Neuronal stem cell (in vitro differentiated cells): ENCODE measurements at regions not wholly inside any gene's neighbourhood (a gene's known extent, or its start where the extent isn't known, plus 50 kb on each side); places are given as distances from the start of the nearest gene placed in this dataset.
"Not testable (repeated sequence)": the region's sequence is repeated elsewhere in the genome, so short reads cannot be mapped to it uniquely, and the experiment has no call there.

ENCODE experiments used
- DNase-seq: peaks from one replicate; pipeline ENCODE4 v3.0.0-alpha.2; 2013; ENCODE audit warnings: low spot score
- H2AFZ ChIP-seq: one replicate; pipeline ENCODE4 v1.6.1; 2013; ENCODE audit warnings: mild to moderate bottlenecking, low read length, inconsistent platforms
- H2AK5ac ChIP-seq: 2 replicates; pipeline ENCODE4 v1.6.1; 2013; ENCODE audit warnings: low read depth, mild to moderate bottlenecking, inconsistent platforms, low read length, moderate library complexity, mixed read lengths
- H2BK120ac ChIP-seq: 2 replicates; pipeline ENCODE4 v1.6.1; 2013; ENCODE audit warnings: low read depth, mild to moderate bottlenecking, inconsistent platforms, low read length, moderate library complexity, mixed read lengths
- H2BK12ac ChIP-seq: one replicate; pipeline ENCODE4 v1.6.1; 2013; ENCODE audit warnings: low read length, inconsistent platforms
- H2BK15ac ChIP-seq: 2 replicates; pipeline ENCODE4 v1.6.1; 2013; ENCODE audit warnings: mild to moderate bottlenecking, low read length, inconsistent platforms, mixed read lengths
- H2BK5ac ChIP-seq: one replicate; pipeline ENCODE4 v1.6.1; 2013; ENCODE audit warnings: inconsistent platforms, mild to moderate bottlenecking, low read length, moderate library complexity
- H3K14ac ChIP-seq: one replicate; pipeline ENCODE4 v1.6.1; 2013; ENCODE audit warnings: low read length, inconsistent platforms
- H3K18ac ChIP-seq: 2 replicates; pipeline ENCODE4 v1.6.1; 2013; ENCODE audit warnings: low read length, inconsistent platforms
- H3K23ac ChIP-seq: 2 replicates; pipeline ENCODE4 v1.6.1; 2013; ENCODE audit warnings: low read depth, mild to moderate bottlenecking, mixed read lengths, low read length, inconsistent platforms; ENCODE audit not compliant: poor library complexity
- H3K27ac ChIP-seq: replicated peaks from 3 replicates; pipeline ENCODE4 v1.5.1; 2013; ENCODE audit warnings: low read length, inconsistent platforms
- H3K27me3 ChIP-seq, 3 experiments: 2 replicates each; pipeline ENCODE4 v1.6.1; 2013; ENCODE audit warnings: low read length in 3 of 3, mild to moderate bottlenecking in 2 of 3, inconsistent platforms in 1 of 3, low read depth in 1 of 3, mixed read lengths in 1 of 3, moderate library complexity in 1 of 3; ENCODE audit not compliant: control insufficient read depth in 3 of 3, insufficient read depth in 3 of 3
- H3K36me3 ChIP-seq, 2 donors: replicated peaks in 1 of 2; 2 replicates each; pipeline ENCODE4 v1.6.1; 2013; ENCODE audit warnings: low read length in 2 of 2; ENCODE audit not compliant: control insufficient read depth in 2 of 2, insufficient read depth in 2 of 2
- H3K4ac ChIP-seq: 2 replicates; pipeline ENCODE4 v1.6.1; 2013; ENCODE audit warnings: inconsistent platforms, mild to moderate bottlenecking, low read length, moderate library complexity
- H3K4me1 ChIP-seq, 2 donors: 1 replicate in 1 of 2; 2 replicates in 1 of 2; pipeline ENCODE4 v1.6.1; 2013; ENCODE audit warnings: low read length in 2 of 2, low read depth in 1 of 2; ENCODE audit not compliant: control insufficient read depth in 2 of 2, insufficient read depth in 1 of 2
- H3K4me2 ChIP-seq: one replicate; pipeline ENCODE4 v1.6.1; 2013; ENCODE audit warnings: mild to moderate bottlenecking, low read length, inconsistent platforms; ENCODE audit not compliant: insufficient read depth, poor library complexity, severe bottlenecking
- H3K4me3 ChIP-seq, 2 donors: 2 replicates each; pipeline ENCODE4 v1.5.1; 2013; ENCODE audit warnings: low read length in 2 of 2, mild to moderate bottlenecking in 2 of 2, inconsistent platforms in 1 of 2, moderate library complexity in 1 of 2
- H3K79me1 ChIP-seq: one replicate; pipeline ENCODE4 v1.6.1; 2013; ENCODE audit warnings: low read depth, mild to moderate bottlenecking, inconsistent platforms, low read length, moderate library complexity
- H3K9ac ChIP-seq: one replicate; pipeline ENCODE4 v1.6.1; 2013; ENCODE audit warnings: mild to moderate bottlenecking, low read depth, low read length, inconsistent platforms; ENCODE audit not compliant: poor library complexity
- H3K9me3 ChIP-seq, 2 donors: replicated peaks in 1 of 2; 2 replicates each; pipeline versions ENCODE3 to v1.6.1; 2013; ENCODE audit warnings: low read length in 2 of 2, mild to moderate bottlenecking in 2 of 2, inconsistent platforms in 1 of 2, low read depth in 1 of 2, mixed read lengths in 1 of 2, moderate library complexity in 1 of 2; ENCODE audit not compliant: control insufficient read depth in 2 of 2, insufficient read depth in 1 of 2
- H4K8ac ChIP-seq: one replicate; pipeline ENCODE4 v1.6.1; 2013; ENCODE audit warnings: low read depth, mild to moderate bottlenecking, inconsistent platforms, low read length, moderate library complexity
- H4K91ac ChIP-seq: one replicate; pipeline ENCODE4 v1.6.1; 2013; ENCODE audit warnings: low read length, low read depth, mild to moderate bottlenecking, inconsistent platforms; ENCODE audit not compliant: poor library complexity
- WGBS, 2 donors: extraction: QIAGEN DNeasy Blood & Tissue Kit; methylation state at CpG; one replicate each; pipeline ENCODE4 v1.1.7; 2013; ENCODE audit warnings: missing lambda C conversion rate in 2 of 2, mixed read lengths in 1 of 2; ENCODE audit not compliant: insufficient read length in 2 of 2, insufficient replicate concordance in 1 of 2; ENCODE audit errors: extremely low coverage in 2 of 2; 5-methylcytosine and 5-hydroxymethylcytosine counted together

- Histone ChIP-seq H3K36me3 (no peaks in the 10 kb centered on the region), H2BK15ac (no peak overlapping the region), H4K91ac (no peak overlapping the region), H4K8ac (no peak overlapping the region), H2AK5ac (no peak overlapping the region), H3K9me3 (no peaks in the 10 kb centered on the region), H3K4me1 (peaks cover 0 to 2% of the 10 kb centered on the region in 2 donors), H3K27ac (no peak overlapping the region), H2BK12ac (no peak overlapping the region), H3K23ac (no peak overlapping the region), H3K14ac (no peak overlapping the region), H3K27me3 (no peaks in the 10 kb centered on the region), H3K18ac (no peak overlapping the region), H2BK5ac (no peak overlapping the region), H3K4me3 (no peak overlapping the region), H3K9ac (no peak overlapping the region), H3K4me2 (no peak overlapping the region), H3K79me1 (no peaks in the 10 kb centered on the region), H2AFZ (no peak overlapping the region), H3K4ac (no peak overlapping the region), H2BK120ac (no peak overlapping the region)
- DNase-seq, result no peak
- no CpG with 5 or more reads among the region's 5 CpGs for WGBS, 2 donors
Measured at GRCh38 chr3:16770021-16770420, 114.7 kb upstream of the PLCL2 start.

DNA sequence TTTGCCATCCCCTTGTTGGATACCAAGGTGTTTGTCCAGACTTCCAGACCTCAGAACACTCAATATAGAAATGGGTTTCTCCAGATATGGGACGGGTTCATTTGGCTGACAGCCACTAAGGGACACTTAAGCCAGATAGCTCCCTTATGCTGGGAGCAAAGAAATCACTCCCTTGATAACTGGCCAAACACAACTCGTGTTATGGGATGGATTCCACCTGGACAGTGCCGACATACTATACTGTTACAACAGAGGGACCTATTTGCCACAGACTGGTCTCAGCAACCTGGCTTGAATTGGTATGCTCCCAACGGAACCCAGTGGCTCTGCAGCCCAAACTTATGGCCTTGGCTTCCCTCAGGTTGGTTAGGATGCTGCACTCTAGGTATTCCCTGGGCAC is 114.0 kb upstream of the PLCL2 start:
- H3K9ac ChIP-seq, result no peak overlapping the region
- H3K79me1 ChIP-seq, result no peaks in the 10 kb centered on the region
- no peaks in the 10 kb centered on the region for H3K27me3 ChIP-seq
- H2BK15ac ChIP-seq, result no peak overlapping the region
- no peaks in the 10 kb centered on the region for H3K36me3 ChIP-seq
- H3K4me3 ChIP-seq, result no peak overlapping the region
- DNase-seq, result no peak
- H2BK120ac ChIP-seq, result no peak overlapping the region
- no peak overlapping the region for H4K8ac ChIP-seq
- no peak overlapping the region for H2BK12ac ChIP-seq
- no peak overlapping the region for H3K23ac ChIP-seq
- H3K27ac ChIP-seq, result no peak overlapping the region
- no peak overlapping the region for H3K18ac ChIP-seq
- H4K91ac ChIP-seq, result no peak overlapping the region
- no peak overlapping the region for H2AFZ ChIP-seq
- no peak overlapping the region for H3K14ac ChIP-seq
- H3K4me2 ChIP-seq, result no peak overlapping the region
- H2BK5ac ChIP-seq, result no peak overlapping the region
- H3K4me1 ChIP-seq, result peaks cover 0 to 2% of the 10 kb centered on the region in 2 donors
- H3K4ac ChIP-seq, result no peak overlapping the region
- H2AK5ac ChIP-seq, result no peak overlapping the region
- H3K9me3 ChIP-seq, result no peaks in the 10 kb centered on the region
- no CpG with 5 or more reads among the region's 4 CpGs for WGBS, 2 donors

GRCh38 chr3:16773594-16773993 is 111.2 kb upstream of the PLCL2 start:
- H3K27ac ChIP-seq, H3K4ac ChIP-seq, H2AFZ ChIP-seq, H4K8ac ChIP-seq, H3K4me1 ChIP-seq, H2BK5ac ChIP-seq, H3K4me2 ChIP-seq, H2AK5ac ChIP-seq, H3K9me3 ChIP-seq, H2BK120ac ChIP-seq, H3K9ac ChIP-seq, H4K91ac ChIP-seq, H3K14ac ChIP-seq, H3K27me3 ChIP-seq, H3K18ac ChIP-seq, H3K79me1 ChIP-seq, H2BK15ac ChIP-seq, H2BK12ac ChIP-seq, H3K36me3 ChIP-seq, H3K4me3 ChIP-seq, H3K23ac ChIP-seq, DNase-seq: not testable (repeated sequence)
- no CpG with 5 or more reads among the region's 15 CpGs for WGBS, 2 donors

GRCh38 chr3:16774536-16774935 is 110.2 kb upstream of the PLCL2 start:
- not testable (repeated sequence) for DNase-seq, H3K4ac ChIP-seq, H3K79me1 ChIP-seq, H2AFZ ChIP-seq, H2BK120ac ChIP-seq, H4K91ac ChIP-seq, H3K4me2 ChIP-seq, H3K18ac ChIP-seq, H2BK15ac ChIP-seq, H3K27me3 ChIP-seq, H3K14ac ChIP-seq, H3K4me1 ChIP-seq, H3K4me3 ChIP-seq, H2BK12ac ChIP-seq, H3K9ac ChIP-seq, H3K36me3 ChIP-seq, H2BK5ac ChIP-seq, H4K8ac ChIP-seq, H3K9me3 ChIP-seq, H2AK5ac ChIP-seq, H3K27ac ChIP-seq, H3K23ac ChIP-seq
- no CpG with 5 or more reads among the region's 11 CpGs for WGBS, 2 donors
